Osteoblast (primary cell): ENCODE measurements at regions not wholly inside any gene's neighbourhood (a gene's known extent, or its start where the extent isn't known, plus 50 kb on each side); places are given as distances from the start of the nearest gene placed in this dataset.

Source experiments
- DNase-seq: peaks from one replicate; pipeline ENCODE4 v3.0.0; 2011; ENCODE audit warnings: low spot score, mixed read lengths; ENCODE audit not compliant: insufficient read length; ENCODE audit errors: missing footprints
- H2AFZ ChIP-seq: 2 replicates; pipeline ENCODE4 v1.6.0; 2011; ENCODE audit warnings: mild to moderate bottlenecking, low read length
- H3K27ac ChIP-seq: 2 replicates; pipeline ENCODE4 v1.5.1; 2011; ENCODE audit warnings: mild to moderate bottlenecking, low read depth, low read length, moderate library complexity
- H3K27me3 ChIP-seq: 2 replicates; pipeline ENCODE4 v1.6.0; 2012; ENCODE audit warnings: mild to moderate bottlenecking, control low read depth, inconsistent platforms, low read length, moderate library complexity; ENCODE audit not compliant: insufficient read depth
- H3K36me3 ChIP-seq: 2 replicates; pipeline ENCODE4 v1.5.1; 2011; ENCODE audit warnings: mild to moderate bottlenecking, low read length, control low read depth, moderate library complexity; ENCODE audit not compliant: insufficient read depth
- H3K4me1 ChIP-seq: 2 replicates; pipeline ENCODE4 v1.5.1; 2011; ENCODE audit warnings: mild to moderate bottlenecking, low read length, control low read depth, moderate library complexity; ENCODE audit not compliant: insufficient read depth
- H3K4me2 ChIP-seq: 2 replicates; pipeline ENCODE4 v1.6.0; 2011; ENCODE audit warnings: mild to moderate bottlenecking, low read length; ENCODE audit not compliant: insufficient read depth
- H3K4me3 ChIP-seq: fragments of 200-600 bp; sonication (generic); 3 replicates; pipeline ENCODE4 v1.5.1; 2012; ENCODE audit warnings: mild to moderate bottlenecking, low read length, inconsistent platforms; ENCODE audit not compliant: insufficient read depth
- H3K79me2 ChIP-seq: 2 replicates; pipeline ENCODE4 v1.6.0; 2012; ENCODE audit warnings: mild to moderate bottlenecking, low read length, control low read depth, inconsistent platforms; ENCODE audit not compliant: insufficient read depth
- H3K9me3 ChIP-seq: 2 replicates; pipeline ENCODE4 v1.5.1; 2011; ENCODE audit warnings: low read depth, low read length, control low read depth
- H4K20me1 ChIP-seq: 2 replicates; pipeline ENCODE4 v1.6.0; 2012; ENCODE audit warnings: mild to moderate bottlenecking, low read length, control low read depth; ENCODE audit not compliant: insufficient read depth
- TF ChIP-seq, protein P1 (sequence below): IDR thresholded peaks from 2 replicates; pipeline ENCODE4 v1.5.1; 2011; ENCODE audit warnings: mild to moderate bottlenecking, low read depth, low read length, moderate library complexity; ENCODE audit errors: extremely low read depth

DNA sequence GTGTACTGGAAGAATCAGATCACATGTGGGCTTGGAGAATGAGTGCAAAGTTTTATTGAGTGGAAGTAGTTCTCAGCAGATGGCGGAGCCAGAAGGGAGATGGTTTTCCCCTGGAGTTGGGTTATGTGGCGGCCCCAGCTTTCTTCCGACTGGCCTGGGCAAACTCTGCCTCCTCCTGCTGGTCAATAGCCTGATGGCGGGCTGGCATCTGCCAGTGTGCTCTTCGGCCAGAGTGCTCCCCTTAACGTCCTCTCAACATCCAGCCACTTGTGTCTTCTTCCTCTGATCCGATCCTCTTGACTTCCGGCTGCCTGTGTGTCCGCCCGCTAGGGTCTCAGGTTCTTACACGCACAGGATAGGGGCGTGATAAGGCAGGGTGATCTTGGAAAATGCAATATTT is 741.3 kb downstream of the RNF144A start:
- Histone ChIP-seq H2AFZ (no peak overlapping the region), H3K9me3 (no peaks in the 10 kb centered on the region), H3K79me2 (no peaks in the 10 kb centered on the region), H3K36me3 (no peaks in the 10 kb centered on the region), H4K20me1 (no peaks in the 10 kb centered on the region), H3K4me1 (no peaks in the 10 kb centered on the region), H3K27ac (no peak overlapping the region), H3K4me3 (no peak overlapping the region), H3K27me3 (no peaks in the 10 kb centered on the region), H3K4me2 (no peak overlapping the region)
- TF ChIP-seq, protein P1, sequence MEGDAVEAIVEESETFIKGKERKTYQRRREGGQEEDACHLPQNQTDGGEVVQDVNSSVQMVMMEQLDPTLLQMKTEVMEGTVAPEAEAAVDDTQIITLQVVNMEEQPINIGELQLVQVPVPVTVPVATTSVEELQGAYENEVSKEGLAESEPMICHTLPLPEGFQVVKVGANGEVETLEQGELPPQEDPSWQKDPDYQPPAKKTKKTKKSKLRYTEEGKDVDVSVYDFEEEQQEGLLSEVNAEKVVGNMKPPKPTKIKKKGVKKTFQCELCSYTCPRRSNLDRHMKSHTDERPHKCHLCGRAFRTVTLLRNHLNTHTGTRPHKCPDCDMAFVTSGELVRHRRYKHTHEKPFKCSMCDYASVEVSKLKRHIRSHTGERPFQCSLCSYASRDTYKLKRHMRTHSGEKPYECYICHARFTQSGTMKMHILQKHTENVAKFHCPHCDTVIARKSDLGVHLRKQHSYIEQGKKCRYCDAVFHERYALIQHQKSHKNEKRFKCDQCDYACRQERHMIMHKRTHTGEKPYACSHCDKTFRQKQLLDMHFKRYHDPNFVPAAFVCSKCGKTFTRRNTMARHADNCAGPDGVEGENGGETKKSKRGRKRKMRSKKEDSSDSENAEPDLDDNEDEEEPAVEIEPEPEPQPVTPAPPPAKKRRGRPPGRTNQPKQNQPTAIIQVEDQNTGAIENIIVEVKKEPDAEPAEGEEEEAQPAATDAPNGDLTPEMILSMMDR, result no peak
- no peak for DNase-seq

DNA sequence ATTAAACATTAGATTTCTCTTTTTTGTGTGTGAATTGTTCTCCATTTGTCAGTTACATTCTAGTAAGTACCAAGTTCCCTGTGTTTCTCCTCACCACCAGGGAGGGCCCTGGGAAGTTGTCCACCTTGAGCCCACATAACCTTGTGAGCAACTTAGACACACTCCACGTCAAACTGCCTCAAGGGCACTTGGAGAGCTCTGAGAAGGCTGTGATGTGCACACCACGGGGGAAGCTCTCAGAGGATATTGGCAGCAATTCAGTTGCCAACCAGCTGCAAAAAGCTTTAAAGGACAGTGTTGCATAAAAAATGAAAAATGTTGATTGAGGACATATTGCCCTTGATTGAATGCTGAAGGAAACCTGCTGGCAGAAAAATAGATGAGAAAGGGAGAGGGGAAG is 743.6 kb downstream of the RNF144A start:
- Histone ChIP-seq H3K4me1 (no peaks in the 10 kb centered on the region), H3K4me2 (no peak overlapping the region), H3K27ac (no peak overlapping the region), H3K4me3 (no peak overlapping the region), H4K20me1 (no peaks in the 10 kb centered on the region), H3K36me3 (no peaks in the 10 kb centered on the region), H3K9me3 (no peaks in the 10 kb centered on the region), H3K27me3 (no peaks in the 10 kb centered on the region), H2AFZ (no peak overlapping the region), H3K79me2 (no peaks in the 10 kb centered on the region)
- no peak for DNase-seq
- TF ChIP-seq, protein P1, result no peak

DNA sequence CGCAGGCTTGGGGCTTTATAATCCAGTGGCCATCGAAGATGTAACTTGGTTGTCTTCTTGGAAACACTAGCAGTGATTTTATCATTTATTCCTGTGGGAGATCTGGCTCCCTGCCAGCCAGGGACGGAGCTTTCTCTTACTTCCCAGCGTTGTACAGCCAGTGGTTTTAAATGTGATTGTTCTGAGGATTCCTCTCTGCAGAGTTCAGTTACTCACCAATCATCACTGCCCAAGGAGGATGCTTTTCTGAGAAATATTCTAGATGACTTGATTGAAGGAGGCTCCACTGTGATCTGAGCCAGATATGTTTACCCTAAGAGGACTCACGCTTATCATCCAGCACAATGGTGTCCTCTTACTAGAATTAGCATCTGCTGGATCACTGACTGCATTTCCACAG is 744.3 kb downstream of the RNF144A start:
- H2AFZ ChIP-seq, result no peak overlapping the region
- TF ChIP-seq, protein P1, result no peak
- H3K9me3 ChIP-seq, result no peaks in the 10 kb centered on the region
- no peak overlapping the region for H3K4me3 ChIP-seq
- no peaks in the 10 kb centered on the region for H3K79me2 ChIP-seq
- no peaks in the 10 kb centered on the region for H3K36me3 ChIP-seq
- no peaks in the 10 kb centered on the region for H3K27me3 ChIP-seq
- H3K4me1 ChIP-seq, result no peaks in the 10 kb centered on the region
- H3K27ac ChIP-seq, result no peak overlapping the region
- H4K20me1 ChIP-seq, result no peaks in the 10 kb centered on the region
- H3K4me2 ChIP-seq, result no peak overlapping the region
- DNase-seq, result no peak

DNA sequence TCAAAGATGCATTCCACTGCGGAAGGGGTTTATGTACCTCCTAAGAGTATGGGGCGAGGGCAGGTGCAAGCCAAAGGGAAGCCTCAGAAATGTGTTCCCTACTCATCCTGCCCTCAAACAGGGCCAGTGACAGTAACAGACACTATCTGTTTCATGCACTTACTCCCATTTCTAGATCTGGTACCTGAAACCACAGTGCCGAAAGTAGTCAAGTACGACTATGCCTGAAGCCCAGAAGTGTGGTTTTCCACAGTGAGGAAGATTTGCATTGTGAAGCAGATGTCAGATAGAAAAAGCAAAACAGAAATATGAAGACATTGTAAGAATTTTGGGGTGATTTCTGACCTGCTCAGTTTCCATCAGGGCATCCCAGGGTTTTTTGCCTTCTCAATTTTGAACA is 748.7 kb downstream of the RNF144A start:
- Histone ChIP-seq H3K27me3 (no peaks in the 10 kb centered on the region), H3K4me2 (no peak overlapping the region), H3K4me3 (no peak overlapping the region), H4K20me1 (no peaks in the 10 kb centered on the region), H2AFZ (no peak overlapping the region), H3K9me3 (no peaks in the 10 kb centered on the region), H3K79me2 (no peaks in the 10 kb centered on the region), H3K27ac (no peak overlapping the region), H3K36me3 (no peaks in the 10 kb centered on the region), H3K4me1 (no peaks in the 10 kb centered on the region)
- TF ChIP-seq, protein P1, result no peak
- DNase-seq, result no peak
